RPMI7951 (cell line): ENCODE measurements at regions not wholly inside any gene's neighbourhood (a gene's known extent, or its start where the extent isn't known, plus 50 kb on each side); places are given as distances from the start of the nearest gene placed in this dataset.
A peak's percentile ranks its signal among the peaks of the same experiment; 100 is the strongest.
"Not testable (repeated sequence)": the region's sequence is repeated elsewhere in the genome, so short reads cannot be mapped to it uniquely, and the experiment has no call there.

Experiments
- DNase-seq: peaks from one replicate; pipeline ENCODE4 v3.0.0-alpha.2; 2012; ENCODE audit warnings: low read depth

DNA sequence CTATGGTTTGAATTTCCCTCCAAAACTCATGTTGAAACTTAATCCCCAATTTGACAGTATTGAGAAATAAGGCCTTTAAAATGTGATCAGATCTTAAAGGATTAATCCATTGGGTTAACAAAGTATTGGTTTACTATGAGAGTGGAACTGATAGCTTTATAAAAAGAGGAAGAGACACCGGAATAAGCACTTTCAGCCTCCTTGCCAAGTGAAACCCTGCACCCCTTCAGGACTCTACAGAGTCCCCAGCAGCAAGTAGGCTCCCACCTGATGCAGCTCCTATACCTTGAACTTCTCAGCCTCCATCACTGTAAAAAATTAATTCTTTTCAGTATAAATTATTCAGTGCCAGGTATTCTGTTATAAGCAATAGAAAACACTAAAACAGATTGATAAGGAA, 348.3 kb downstream of the CGGBP1 start:
- DNase-seq: no peak

DNA sequence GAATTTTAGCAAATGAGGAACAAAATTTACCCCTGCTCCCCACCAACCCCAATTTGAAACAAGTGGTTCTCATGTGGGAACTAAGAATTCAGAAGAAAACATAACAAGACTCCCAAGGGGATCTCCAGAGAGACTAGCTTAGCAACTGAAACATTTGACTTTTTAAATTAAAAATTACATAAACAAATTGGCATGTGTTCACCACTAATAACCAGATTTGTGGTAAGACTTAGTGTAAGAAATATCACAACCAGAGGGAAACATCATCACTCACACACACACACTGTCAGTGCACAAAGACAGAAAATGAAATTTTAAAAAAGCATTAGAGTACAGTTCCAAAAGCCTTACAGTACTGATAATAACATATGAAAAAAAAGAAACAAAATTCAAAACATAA, 348.8 kb downstream of the CGGBP1 start:
- no peak for DNase-seq

DNA sequence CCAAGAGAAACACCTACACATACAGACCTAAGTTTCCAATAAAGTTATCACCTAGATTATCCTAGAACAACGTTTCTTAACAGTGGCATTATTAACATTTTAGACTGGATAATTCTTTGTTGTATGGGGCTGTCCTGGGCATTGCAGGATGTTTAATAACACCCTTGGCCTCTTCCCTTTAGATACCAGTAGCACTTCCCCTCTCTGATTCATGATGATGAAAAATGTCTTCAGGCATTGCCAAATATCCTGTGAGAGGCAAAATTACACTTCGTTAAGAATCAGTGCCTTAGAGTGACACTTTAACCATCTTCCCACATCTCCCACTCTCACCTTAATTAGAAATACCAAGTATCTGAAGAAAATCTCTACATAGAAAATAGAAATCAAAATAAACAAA, 352.6 kb downstream of the CGGBP1 start:
- DNase-seq: peak; percentile 16

DNA sequence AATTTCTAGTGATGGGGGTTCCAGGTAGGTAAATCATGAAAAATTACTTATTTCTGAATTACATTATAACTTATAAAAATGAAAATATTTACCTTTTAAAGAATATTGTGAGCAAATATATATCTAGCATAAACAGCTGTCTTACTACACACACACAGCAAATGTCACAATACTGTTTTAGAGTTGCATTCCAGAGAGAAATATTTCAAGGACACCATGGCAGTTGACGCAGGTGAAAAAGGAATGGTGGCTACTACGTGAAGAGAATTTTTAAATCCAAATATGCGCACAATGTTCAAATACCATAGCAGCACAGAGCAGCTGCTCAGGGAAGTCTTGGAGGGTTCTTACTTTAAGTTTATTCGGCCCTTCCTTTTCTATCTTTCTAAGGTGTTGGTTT, 356.2 kb downstream of the CGGBP1 start:
- no peak for DNase-seq

DNA sequence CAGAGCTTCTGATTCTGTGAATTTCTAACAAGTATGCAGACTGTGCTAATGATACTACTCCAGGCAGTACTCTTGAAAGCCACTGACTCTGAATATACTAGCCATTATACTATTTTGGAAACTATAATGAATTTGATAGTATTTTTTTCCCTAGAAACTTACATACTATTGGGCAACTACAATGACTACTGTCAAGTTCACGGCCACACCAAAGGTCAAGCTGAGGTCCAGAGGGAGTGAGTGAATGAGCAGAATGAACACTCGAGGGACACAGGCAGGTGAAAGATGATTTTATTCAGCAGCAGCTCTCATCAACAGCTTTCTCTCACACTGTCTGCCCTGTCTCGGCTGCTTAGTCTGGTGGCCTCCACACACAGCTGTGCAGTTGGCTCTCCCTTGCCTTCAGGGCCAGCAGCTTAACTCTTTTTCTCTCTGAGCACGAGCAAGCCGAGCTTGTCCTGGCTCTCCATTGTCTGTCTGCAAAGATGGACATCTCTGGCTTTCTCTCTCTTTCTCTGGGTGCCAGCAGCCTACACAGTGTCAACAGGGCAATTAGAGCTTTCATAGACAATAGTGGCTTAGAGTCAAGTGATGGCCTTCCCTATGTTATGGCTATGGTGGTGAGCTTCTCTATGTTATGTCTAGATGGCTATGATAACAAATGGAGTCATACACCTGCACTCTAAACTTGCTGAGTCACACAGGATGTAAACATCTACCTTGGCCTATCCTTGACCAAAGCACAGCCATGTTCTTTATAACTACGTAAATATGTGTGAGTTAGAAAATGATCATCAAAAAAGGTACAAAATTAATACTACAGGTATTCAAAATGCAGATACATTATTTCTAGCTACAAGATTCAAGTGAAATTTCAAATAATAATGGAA, 362.4 kb downstream of the CGGBP1 start:
- DNase-seq: no peak

DNA sequence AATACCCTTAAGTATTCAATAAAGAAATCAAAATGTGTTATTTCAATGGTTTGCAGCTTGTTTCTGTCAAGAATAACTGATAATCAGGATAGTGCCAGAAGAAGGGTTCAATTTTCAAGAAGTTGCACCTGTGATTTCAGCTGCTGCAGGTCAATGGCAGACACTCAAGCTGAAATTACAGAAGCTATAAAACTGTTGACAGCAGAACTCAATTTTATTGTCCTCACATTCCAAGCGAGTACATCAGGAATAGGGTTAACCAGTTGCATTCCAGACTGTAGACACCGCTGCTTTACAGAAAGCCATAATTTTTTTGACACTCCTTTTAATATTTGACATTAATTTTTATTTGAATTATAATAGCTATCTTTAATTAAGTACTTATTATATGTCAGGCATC, 364.1 kb downstream of the CGGBP1 start:
- no peak for DNase-seq

DNA sequence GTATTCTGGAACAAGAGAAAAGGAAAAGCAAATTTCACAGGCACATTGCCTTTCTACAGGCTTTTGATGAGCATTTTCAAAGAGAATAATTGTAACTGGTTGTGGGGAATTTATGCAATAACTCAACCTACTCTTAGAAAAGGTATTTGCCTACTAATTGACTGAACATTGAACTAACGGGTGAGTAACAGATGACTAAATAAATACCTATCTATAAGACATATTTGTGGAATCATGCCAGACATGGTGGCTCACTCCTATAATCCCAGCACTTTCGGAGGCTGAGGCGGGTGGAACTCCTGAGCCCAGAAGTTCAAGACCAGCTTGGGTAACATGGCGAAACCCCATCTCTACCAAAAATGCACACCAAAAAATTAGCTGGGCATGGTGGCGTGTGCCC, 367.7 kb downstream of the CGGBP1 start:
- no peak for DNase-seq

DNA sequence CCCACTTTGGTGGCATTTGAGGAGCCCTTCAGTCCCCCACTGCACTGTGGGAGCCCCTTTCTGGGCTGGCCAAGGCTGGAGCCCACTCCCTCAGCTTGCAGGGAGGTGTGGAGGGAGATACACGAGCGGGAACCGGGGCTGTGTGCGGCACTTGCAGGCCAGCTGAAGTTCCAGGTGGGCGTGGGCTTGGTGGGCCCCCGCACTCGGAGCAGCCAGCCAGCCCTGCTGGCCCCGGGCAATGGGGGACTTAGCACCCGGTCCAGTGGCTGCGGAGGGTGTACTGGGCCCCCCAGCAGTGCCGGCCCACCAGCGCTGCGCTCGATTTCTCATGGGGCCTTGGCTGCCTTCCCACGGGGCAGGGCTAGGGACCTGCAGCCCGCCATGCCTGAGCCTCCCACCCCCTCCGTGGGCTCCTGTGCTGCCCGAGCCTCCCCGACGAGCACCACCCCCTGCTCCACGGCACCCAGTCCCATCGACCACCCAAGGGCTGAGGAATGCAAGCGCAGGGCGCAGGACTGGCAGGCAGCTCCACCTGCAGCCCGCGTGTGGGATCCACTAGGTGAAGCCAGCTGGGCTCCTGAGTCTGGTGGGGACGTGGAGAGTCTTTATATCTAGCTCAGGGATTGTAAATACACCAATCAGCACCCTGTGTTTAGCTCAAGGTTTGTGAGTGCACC, 379.7 kb downstream of the CGGBP1 start:
- not testable (repeated sequence) for DNase-seq

DNA sequence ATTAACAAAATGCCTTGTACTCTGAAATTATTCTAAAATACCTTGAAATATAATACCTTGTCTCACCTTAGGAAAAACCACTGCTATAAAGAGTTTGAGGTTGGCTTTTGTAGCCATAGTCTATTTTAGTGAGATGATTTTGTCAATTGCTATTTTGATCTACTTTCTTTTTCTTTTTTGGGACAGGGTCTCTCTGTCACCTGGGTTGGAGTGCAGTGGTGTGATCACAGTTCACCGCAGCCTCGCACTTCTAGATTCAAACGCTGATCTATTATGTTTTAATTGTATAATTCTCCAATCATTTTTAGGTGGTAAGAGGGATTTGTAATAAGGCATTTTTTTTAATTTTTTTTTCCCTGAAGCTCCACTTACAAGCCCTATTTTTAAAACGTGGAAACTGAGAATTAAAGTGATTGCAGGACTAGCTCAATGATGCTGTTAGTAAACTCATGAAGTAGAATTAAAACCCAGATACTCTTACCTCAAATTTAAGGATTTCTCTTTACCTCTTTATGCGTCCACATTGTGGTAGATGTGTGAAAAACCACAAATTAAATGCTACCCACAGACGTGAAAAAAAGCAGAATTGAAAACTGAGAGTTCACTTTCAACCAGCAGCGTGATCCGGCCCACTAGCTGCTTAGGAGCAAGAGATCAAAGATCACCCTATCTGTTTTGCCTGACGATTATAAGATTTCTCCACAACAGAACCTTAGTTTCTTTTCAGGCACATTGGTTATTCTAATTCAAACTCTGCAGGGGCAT, 384.2 kb downstream of the CGGBP1 start:
- DNase-seq: no peak

DNA sequence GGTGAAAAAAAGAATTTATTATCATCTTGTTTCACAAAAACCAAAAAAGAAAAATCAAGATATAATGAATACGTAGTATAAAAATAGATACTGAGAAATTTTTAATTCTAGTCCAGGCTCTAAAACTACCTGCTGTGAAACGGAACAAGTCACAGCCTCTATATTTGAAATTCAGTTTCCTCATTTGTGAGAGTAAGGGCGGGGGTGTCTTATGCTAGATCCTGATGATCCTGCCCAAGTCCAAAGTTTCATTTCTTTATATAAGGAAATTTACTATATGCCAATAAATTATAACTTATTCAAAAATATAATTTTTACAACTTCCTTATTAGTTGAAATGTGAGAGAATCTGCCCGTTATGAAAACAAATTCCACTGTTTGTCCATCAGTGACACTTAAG, 385.7 kb downstream of the CGGBP1 start:
- no peak for DNase-seq

DNA sequence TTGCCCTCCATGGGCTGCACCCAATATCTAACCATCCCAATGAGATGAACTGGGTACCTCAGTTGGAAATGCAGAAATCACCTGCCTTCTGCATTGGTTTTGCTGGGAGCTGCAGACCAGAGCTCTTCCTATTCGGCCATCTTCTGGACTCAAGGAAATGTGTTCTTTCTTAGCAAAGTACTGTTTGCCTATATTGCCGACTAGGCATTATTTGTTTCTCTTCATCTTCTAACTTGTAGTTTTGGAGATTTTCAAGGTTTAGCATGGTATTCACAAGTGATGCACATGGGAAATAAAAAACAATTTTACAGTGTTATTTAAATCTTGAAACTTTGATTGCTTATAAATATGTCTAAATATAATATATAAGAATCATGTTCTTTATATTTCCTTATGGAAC, 377.8 kb upstream of the POU1F1 start:
- no peak for DNase-seq

DNA sequence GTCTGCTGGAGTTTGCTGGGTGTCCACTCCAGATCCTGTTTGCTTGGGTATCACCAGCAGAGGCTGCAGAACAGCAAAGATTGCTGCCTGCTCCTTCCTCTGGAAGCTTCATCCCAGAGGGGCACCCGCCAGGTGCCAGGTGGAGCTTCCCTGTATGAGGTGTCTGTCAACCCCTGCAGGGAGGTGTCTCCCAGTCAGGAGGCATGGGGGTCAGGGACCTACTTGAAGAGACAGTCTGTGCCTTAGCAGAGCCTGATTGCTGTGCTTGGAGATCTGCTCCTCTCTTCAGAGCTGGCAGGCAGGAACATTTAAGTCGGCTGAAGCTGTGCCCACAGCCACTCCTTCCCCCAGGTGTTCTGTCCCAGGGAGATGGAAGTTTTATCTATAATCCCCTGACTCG, 376.8 kb upstream of the POU1F1 start:
- not testable (repeated sequence) for DNase-seq

DNA sequence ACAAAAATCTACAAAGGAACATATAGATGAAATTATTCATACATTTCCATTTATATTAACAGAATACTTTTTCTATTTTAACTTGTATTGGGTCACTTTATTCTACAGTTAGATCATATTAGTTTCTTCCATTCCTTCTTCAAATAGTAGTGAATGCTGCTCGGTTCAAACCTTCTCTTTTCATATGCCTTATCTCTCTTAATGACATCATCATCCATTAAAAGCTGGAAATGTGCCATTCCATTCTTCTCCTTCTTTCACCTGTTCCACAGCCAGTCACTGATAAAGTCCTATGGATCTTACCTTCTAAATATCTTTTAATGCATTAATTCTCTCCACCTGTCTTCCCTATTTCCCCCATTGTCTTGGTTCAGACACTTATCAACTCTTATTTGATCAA, 358.0 kb upstream of the POU1F1 start:
- DNase-seq: no peak

DNA sequence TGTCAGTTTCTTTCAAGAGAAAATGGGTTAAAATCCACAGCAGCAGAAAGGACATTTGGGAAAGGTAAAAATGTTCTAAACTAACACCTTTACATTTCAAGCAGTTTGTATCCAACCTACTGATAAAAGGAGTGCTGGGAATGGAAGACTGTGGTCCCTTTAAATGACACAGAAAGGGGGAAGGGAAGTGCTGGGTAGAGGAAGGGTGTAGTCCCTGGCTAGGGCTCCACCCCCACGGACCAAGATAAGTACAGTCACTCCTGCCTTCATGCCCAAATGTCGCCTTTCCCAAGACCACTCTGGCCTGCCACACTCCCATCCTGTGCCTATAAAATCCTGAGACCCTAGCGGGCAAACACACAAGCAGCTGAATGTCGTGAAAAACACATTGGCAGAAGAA, 350.9 kb upstream of the POU1F1 start:
- no peak for DNase-seq

DNA sequence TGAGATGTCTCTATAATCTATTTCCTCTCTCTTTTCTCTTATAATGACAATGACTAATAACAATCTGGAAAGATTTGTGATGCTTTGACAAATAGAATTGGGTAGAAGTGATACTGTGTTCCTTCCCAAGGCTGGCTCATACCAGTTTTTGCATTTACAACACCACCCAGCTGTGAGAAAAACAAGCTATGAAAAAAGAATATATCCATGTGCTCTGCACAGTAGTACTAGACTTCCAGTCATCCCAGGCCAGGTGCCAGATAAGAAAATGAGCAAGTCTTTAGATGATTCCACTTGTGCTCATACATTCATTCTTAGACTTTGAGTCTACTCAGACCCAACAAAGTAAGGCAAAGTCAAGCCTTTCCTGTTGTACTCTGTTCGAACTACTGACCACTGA, 350.2 kb upstream of the POU1F1 start:
- DNase-seq: no peak

DNA sequence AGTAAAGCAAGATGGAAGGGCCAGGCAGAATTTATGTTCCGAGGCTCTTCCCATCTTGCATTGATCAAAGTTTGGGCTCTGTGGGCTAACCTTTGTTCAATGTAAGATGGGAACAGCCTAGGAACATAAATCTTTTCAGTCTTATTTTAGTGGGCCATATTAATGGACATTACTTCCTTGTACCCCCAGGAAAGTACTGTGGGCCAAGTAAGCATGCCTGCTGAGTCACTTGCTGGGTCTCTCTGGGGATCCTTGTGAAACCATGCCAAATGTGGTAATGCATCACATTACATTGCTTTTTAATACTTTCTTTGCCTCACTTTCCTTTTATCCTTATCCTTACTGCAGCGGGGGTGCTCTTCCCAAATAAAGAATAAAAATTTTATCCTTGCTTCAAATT, 349.5 kb upstream of the POU1F1 start:
- DNase-seq: peak; percentile 9

DNA sequence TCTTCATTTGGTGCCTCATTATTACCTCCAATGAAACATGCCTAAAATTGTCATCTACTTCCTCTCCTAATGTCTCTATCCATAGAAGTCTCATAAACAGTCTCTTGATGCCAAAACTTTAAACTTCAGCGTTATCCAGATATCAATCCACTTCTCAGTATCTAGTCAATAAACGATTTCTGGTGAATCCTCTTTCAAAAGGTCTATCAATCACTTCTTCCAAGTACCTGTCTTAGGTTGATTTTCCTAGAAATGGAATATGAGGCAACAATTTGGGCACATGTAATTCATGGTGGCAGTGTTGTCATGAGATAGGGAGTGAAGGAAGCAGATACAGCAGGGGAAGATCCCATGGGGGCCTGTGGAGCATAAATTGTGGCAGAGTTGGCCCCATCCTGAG, 348.5 kb upstream of the POU1F1 start:
- DNase-seq: no peak

DNA sequence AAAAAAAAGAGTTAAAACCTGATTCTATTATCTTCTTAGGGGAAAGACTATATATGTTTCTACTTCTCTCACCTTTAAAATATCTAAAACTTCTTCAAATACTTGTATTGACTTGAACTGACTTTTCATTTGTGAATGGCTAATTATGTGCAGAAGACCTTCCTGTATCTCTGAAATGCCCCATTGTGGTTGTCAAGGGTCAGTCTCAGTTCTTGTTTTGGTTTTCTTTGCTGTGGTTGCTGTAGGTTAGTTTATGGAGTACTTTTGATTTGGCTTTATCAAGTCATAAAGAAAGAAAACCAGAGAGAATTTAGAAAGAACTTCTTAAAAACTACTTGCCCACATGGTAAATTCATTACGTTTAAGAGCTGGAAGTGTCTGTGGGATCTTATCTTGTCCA, 345.3 kb upstream of the POU1F1 start:
- no peak for DNase-seq

DNA sequence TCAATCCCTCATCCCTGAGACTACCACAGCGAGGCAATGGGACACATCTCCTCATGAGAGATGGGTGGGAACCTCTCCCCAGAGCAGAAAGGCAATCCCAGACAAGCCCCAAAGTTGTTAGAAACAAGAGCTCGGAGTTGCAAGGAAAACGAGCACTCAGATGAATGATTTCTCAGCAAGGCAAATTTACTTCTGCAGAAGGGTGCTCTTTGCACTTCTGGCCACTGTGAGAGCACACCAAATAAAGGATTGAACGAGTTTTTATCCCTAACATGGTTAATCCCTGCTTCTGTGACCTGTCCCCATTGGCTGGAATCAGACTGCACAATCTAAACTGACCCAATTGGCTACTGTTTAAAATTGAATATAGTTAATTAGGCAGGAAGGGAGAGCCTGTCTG, 339.1 kb upstream of the POU1F1 start:
- DNase-seq: no peak

DNA sequence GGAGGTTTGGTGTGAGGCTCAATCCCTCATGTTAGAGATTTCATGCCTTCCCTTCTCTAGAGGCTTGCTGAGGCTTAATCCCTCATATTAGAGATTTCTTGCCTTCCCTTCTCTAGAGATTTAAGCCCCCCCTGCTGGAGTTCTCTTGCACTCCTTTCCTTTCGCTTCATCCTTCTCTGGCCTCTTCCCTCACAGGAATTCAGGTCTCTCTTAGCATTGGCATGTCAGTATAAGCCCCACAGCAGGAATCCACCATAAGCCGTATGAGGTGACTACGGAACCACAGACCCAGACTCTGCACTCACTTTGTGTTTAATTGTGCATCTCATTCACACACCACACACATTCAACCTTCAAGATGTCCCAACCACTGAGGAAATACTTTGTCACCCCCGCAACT, 338.6 kb upstream of the POU1F1 start:
- no peak for DNase-seq

DNA sequence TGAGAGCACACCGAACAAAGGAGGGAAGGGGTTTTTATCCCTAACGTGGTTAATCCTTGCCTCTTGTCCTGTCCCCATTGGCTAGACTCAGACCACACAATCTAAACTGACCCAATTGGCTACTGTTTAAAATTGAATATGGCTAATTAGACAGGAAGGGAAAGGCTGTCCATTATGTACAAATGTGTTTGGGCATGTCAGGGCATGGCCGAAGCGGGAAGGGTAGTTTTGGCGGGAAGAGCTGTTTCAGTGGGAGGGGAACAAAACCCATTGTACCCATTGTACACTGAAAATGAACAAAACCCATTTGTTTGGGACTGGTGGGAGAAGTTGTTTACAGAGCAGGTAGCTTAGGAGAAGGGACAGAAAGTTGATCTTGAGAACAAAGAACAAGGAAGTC, 330.9 kb upstream of the POU1F1 start:
- no peak for DNase-seq

DNA sequence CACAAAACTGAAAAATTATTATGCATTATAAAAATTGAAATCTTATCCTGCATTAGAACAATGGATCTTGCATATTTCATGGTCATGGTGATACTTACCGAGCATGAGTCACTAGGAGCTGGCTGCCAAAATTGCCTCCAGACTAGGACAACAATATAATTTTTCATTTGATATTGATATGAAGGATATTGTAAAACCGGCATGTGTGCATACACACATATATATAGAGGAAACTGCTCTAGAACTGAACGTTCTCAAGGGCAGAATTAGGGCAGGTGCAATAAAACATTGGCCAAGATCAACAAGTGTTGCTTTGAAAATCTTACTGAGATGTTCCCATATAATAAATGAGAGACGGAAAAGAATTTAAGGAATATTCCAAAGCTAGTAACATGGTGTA, 319.4 kb upstream of the POU1F1 start:
- no peak for DNase-seq

DNA sequence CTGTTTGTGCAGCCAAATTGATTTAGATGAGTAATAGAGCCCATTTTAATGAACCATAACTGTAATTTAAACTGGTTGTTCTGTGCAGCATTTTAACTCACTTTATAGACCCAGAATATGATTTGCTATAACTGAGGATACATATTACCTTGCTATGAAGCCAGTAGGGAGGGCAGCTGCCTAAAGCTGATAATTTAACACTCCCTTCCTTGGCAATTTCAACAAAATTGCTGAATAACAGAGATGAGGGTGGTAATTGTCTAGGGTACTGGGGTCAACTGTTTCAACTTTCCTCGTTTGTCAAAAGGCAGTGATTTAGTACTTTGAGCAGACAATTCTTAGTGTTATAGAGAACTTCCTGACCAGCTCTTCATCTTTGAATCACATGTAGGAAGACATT, 304.9 kb upstream of the POU1F1 start:
- DNase-seq: no peak
